ENCODE measurements at regions not wholly inside any gene's neighbourhood (a gene's known extent, or its start where the extent isn't known, plus 50 kb on each side); places are given as distances from the start of the nearest gene placed in this dataset.

DNA sequence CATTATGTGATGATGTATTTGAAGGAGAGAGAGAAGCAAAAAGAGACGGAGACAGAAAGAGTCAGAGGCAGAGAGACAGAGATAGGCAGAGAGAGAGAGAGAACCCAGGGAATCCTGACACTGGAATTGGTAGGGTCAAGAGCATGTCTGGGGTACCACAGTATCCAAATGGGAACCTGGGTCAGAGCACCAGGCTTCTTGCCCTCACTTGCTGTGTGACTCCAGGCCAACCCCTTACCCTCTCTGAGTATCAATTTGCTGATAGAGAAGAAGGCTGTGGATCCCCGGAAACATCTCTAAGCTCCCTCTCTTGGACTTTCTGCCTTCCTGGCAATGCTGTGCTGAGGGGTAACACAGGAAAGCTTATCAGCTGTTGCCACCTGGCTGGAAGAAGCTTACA lies 385.3 kb upstream of the SULF2 start:
- TF ChIP-seq, protein P1, sequence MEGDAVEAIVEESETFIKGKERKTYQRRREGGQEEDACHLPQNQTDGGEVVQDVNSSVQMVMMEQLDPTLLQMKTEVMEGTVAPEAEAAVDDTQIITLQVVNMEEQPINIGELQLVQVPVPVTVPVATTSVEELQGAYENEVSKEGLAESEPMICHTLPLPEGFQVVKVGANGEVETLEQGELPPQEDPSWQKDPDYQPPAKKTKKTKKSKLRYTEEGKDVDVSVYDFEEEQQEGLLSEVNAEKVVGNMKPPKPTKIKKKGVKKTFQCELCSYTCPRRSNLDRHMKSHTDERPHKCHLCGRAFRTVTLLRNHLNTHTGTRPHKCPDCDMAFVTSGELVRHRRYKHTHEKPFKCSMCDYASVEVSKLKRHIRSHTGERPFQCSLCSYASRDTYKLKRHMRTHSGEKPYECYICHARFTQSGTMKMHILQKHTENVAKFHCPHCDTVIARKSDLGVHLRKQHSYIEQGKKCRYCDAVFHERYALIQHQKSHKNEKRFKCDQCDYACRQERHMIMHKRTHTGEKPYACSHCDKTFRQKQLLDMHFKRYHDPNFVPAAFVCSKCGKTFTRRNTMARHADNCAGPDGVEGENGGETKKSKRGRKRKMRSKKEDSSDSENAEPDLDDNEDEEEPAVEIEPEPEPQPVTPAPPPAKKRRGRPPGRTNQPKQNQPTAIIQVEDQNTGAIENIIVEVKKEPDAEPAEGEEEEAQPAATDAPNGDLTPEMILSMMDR (conservative IDR thresholded peaks at IDR 0.05; ENCODE audit: low read length), result no peak
- TF ChIP-seq EZH2phosphoT487 (IDR thresholded peaks at IDR 0.05; ENCODE audit: borderline replicate concordance), result no peak
